Left ventricle myocardium inferior (tissue), 1 donor: ENCODE measurements at regions not wholly inside any gene's neighbourhood (a gene's known extent, or its start where the extent isn't known, plus 50 kb on each side); places are given as distances from the start of the nearest gene placed in this dataset.

Experiments
- DNase-seq: peaks from one replicate; pipeline ENCODE4 v3.0.0-alpha.2; 2020
- H3K27ac ChIP-seq: fragments of 200-600 bp; replicated peaks from 2 replicates; pipeline ENCODE4 v1.8.0; 2021
- H3K27me3 ChIP-seq: fragments of 200-600 bp; 2 replicates; pipeline ENCODE4 v1.8.0; 2021; ENCODE audit warnings: low read depth
- H3K36me3 ChIP-seq: fragments of 200-600 bp; 2 replicates; pipeline ENCODE4 v1.8.0; 2021
- H3K4me1 ChIP-seq: fragments of 200-600 bp; 2 replicates; pipeline ENCODE4 v1.8.0; 2021
- H3K4me3 ChIP-seq: fragments of 200-600 bp; 2 replicates; pipeline ENCODE4 v1.8.0; 2021; ENCODE audit warnings: mild to moderate bottlenecking, moderate library complexity
- H3K9me3 ChIP-seq: fragments of 200-600 bp; replicated peaks from 2 replicates; pipeline ENCODE4 v1.8.0; 2021
- intact Hi-C: fragments of 100-400 bp; cut with micrococcal nuclease; formaldehyde crosslinking; loops from one replicate; pipeline ENCODE4 v1.11.0; 2022
- TF ChIP-seq, protein P1 (sequence below): fragments of 200-600 bp; IDR thresholded peaks from 2 replicates; pipeline ENCODE4 v1.8.0; 2021; ENCODE audit warnings: antibody characterized with exemption, mild to moderate bottlenecking, borderline replicate concordance
- donor health status: DM: no; HTN: yes; CAD: no; lungs with severe emphysema.

DNA sequence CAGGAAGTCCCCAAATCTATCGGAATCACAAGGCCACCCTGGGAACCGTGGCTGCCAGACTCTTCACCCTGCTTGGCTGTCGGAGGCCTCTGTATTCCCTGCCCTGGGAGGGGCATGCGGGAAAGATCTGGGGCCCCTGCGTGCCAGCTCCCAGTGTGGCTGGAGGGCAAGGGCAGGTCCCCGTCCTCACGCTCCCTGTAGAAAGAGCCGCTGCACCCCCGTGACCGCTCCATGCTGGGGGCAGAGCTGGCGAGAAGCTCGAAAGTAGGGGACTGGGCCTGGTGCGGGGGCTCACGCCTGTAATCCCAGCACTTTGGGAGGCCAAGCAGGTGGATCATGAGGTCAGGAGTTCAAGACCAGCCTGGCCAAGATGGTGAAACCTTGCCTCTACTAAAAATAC, 208.4 kb upstream of the SOX1 start:
- TF ChIP-seq, protein P1, sequence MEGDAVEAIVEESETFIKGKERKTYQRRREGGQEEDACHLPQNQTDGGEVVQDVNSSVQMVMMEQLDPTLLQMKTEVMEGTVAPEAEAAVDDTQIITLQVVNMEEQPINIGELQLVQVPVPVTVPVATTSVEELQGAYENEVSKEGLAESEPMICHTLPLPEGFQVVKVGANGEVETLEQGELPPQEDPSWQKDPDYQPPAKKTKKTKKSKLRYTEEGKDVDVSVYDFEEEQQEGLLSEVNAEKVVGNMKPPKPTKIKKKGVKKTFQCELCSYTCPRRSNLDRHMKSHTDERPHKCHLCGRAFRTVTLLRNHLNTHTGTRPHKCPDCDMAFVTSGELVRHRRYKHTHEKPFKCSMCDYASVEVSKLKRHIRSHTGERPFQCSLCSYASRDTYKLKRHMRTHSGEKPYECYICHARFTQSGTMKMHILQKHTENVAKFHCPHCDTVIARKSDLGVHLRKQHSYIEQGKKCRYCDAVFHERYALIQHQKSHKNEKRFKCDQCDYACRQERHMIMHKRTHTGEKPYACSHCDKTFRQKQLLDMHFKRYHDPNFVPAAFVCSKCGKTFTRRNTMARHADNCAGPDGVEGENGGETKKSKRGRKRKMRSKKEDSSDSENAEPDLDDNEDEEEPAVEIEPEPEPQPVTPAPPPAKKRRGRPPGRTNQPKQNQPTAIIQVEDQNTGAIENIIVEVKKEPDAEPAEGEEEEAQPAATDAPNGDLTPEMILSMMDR, result no peak
- intact Hi-C loops, result no loop called here
- Histone ChIP-seq H3K27ac (no peak overlapping the region), H3K4me1 (peaks cover 6% of the 10 kb centered on the region), H3K4me3 (no peak overlapping the region), H3K36me3 (no peaks in the 10 kb centered on the region), H3K9me3 (no peaks in the 10 kb centered on the region), H3K27me3 (peaks cover 36% of the 10 kb centered on the region)
- no peak for DNase-seq

DNA sequence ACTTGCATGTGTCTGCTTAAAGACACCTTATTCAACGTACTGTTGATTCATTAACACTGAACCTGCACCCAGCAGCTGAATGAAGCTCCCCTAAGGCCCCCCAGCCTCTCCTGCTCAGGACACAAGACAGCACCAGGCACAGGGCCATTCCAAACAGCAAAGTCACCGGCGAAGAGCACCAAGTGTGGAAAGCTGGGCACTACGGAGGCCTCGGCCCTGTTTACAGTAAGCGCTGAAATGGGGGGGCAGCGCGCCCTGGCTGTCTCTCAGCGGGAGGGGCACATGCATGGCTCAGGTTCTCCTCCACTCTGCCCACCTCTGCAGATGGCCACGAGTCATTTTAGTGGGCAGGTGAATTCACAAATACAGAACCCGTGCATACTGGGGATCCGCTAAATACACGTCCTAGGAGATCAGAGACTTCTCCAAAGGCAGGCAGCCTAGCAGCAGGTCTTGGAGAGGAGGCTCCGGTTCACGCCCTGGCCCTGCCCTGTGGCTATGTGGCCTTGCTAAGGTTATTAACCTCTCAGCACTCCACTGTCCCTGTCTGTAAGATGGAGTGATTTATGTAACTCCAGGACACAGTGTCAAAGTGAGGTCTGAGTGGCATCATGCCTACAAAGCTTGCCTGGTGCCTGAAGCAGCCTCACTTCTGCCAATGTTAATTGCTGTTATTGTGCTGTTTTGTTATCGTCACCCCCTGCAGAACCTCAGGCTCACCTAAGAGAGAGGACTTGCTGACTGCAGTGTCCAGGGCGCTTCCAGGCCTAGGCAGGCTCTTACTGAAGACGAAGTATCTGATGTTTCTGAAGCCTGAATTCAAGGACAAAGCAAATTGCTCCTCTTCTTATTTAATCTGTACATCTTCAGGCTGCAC, 207.4 kb upstream of the SOX1 start:
- H3K9me3 ChIP-seq, result no peaks in the 10 kb centered on the region
- no peak for DNase-seq
- TF ChIP-seq, protein P1, result no peak
- H3K4me3 ChIP-seq, result no peak overlapping the region
- H3K36me3 ChIP-seq, result no peaks in the 10 kb centered on the region
- H3K27ac ChIP-seq, result no peak overlapping the region
- H3K27me3 ChIP-seq, result peaks cover 28% of the 10 kb centered on the region
- intact Hi-C loops, result no loop called here
- peaks cover 6% of the 10 kb centered on the region for H3K4me1 ChIP-seq

DNA sequence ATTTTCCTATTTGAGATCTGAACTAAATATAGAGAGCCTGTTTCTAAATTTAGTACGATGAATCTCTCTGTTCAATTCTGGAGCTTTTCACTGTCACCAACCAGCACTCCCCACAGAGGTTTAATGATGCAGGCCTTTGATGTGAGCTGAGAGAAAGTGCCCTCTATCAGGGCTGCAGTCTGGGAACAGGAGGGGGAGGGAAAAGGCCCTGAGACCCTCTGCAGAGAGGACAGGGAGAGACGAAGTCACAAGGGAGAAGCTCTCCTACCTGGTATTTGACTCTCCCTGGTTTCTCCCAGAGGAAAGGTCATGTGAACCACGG, 206.8 kb upstream of the SOX1 start:
- no peak for DNase-seq
- Histone ChIP-seq H3K4me1 (peaks cover 6% of the 10 kb centered on the region), H3K27me3 (peaks cover 22% of the 10 kb centered on the region), H3K36me3 (no peaks in the 10 kb centered on the region), H3K27ac (no peak overlapping the region), H3K9me3 (no peaks in the 10 kb centered on the region), H3K4me3 (no peak overlapping the region)
- TF ChIP-seq, protein P1, result no peak
- intact Hi-C loops, result no loop called here

DNA sequence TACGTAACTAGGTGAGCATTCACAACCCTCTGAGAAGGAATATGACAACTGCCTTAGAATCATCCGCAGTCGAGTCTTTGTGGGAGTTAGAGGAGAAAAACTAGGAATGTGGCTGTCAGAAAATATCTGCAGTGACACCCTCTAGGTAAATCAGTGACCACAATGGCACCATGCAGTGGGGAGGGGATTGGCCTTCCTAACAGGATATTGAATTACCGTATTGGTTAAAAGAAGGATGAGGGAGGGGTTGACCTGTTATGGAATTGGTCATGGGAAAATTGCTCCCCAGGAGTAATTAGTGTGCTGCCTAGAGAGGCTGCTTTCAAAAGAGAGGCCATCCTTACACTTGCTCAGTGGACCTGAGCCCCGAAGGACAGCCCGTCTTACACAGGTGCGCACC, 205.6 kb upstream of the SOX1 start:
- H3K36me3 ChIP-seq, result no peaks in the 10 kb centered on the region
- H3K4me1 ChIP-seq, result peaks cover 6% of the 10 kb centered on the region
- intact Hi-C loops, result no loop called here
- H3K4me3 ChIP-seq, result no peak overlapping the region
- H3K27me3 ChIP-seq, result peaks cover 11% of the 10 kb centered on the region
- TF ChIP-seq, protein P1, result no peak
- no peak overlapping the region for H3K27ac ChIP-seq
- DNase-seq, result no peak
- H3K9me3 ChIP-seq, result no peaks in the 10 kb centered on the region

DNA sequence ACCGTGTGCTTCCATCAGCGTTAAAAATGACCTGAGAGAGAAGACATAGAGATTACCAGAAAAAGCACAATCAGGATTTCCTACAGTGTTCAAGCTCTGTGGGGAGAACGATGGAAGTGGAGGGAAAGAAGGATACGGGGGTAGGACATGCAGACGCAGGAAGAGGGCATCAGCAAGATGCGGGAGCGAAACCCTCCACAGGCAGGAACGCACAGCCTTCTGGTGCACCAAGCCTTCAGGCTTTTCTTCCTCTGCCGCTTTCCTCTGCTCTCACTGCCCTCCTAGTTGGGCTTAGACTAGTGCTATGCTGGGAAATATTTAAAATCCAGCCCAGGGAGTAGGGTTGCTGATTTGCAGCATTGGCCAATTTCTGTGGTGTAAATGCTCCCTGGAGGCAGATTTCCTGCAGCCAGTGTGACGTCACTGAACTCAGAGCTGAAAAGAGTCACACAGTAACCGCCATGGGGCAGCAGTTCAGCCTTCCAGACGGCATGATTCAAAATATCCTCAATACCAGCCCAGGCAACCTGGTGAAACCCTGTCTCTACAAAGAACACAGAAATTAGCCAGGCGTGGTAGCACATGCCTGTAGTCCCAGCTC, 205.1 kb upstream of the SOX1 start:
- no peak for DNase-seq
- H3K27me3 ChIP-seq, result peaks cover 5% of the 10 kb centered on the region
- no peaks in the 10 kb centered on the region for H3K9me3 ChIP-seq
- H3K4me1 ChIP-seq, result peaks cover 6% of the 10 kb centered on the region
- TF ChIP-seq, protein P1, result no peak
- H3K27ac ChIP-seq, result no peak overlapping the region
- H3K36me3 ChIP-seq, result no peaks in the 10 kb centered on the region
- intact Hi-C loops, result no loop called here
- H3K4me3 ChIP-seq, result no peak overlapping the region
